Kidney (tissue), 13 donors: ENCODE measurements at regions not wholly inside any gene's neighbourhood (a gene's known extent, or its start where the extent isn't known, plus 50 kb on each side); places are given as distances from the start of the nearest gene placed in this dataset.

ENCODE experiments used
- DNase-seq, 5 donors: peaks; one replicate each; pipeline ENCODE4 v3.0.0-alpha.2; 2013 to 2020
- FAIRE-seq: peaks from 2 replicates; lab custom pipeline; 2012; peaks lifted over from hg19 to GRCh38; lab: Jason Lieb, UNC
- H3K27ac ChIP-seq, 2 donors: one replicate each; pipeline ENCODE4 v1.7.0; 2013; ENCODE audit warnings: low read depth in 2 of 2, low read length in 2 of 2, inconsistent platforms in 1 of 2
- H3K27me3 ChIP-seq: one replicate; pipeline ENCODE4 v1.7.1; 2013; ENCODE audit warnings: low read length, inconsistent platforms; ENCODE audit not compliant: control insufficient read depth, insufficient read depth
- H3K36me3 ChIP-seq, 3 donors: one replicate each; pipeline versions ENCODE4 v1.7.0 to v1.7.1; 2013; ENCODE audit warnings: low read length in 3 of 3, control low read depth in 1 of 3, inconsistent platforms in 1 of 3; ENCODE audit not compliant: insufficient read depth in 3 of 3, control insufficient read depth in 2 of 3
- H3K4me1 ChIP-seq, 3 donors: one replicate each; pipeline versions ENCODE4 v1.7.0 to v1.7.1; 2013; ENCODE audit warnings: low read length in 3 of 3, inconsistent platforms in 1 of 3, low read depth in 1 of 3; ENCODE audit not compliant: control insufficient read depth in 2 of 3, insufficient read depth in 2 of 3
- H3K4me3 ChIP-seq, 3 donors: one replicate each; pipeline versions ENCODE4 v1.7.0 to v1.8.1; 2013; ENCODE audit warnings: low read length in 3 of 3, control low read depth in 1 of 3, inconsistent platforms in 1 of 3
- H3K9ac ChIP-seq, 3 donors: one replicate each; pipeline versions ENCODE4 v1.7.0 to v1.7.1; 2013; ENCODE audit warnings: low read length in 3 of 3, control low read depth in 1 of 3, inconsistent platforms in 1 of 3
- H3K9me3 ChIP-seq, 3 donors: one replicate each; pipeline versions ENCODE4 v1.7.0 to v1.7.1; 2013; ENCODE audit warnings: low read length in 3 of 3, control low read depth in 1 of 3, inconsistent platforms in 1 of 3; ENCODE audit not compliant: control insufficient read depth in 2 of 3, insufficient read depth in 1 of 3
- intact Hi-C: fragments of 100-400 bp; cut with DNase I; formaldehyde crosslinking; loops from one replicate; pipeline ENCODE4 v1.11.1; 2022
- TF ChIP-seq, protein P1 (sequence below): IDR thresholded peaks from 3 replicates; pipeline ENCODE4 v1.5.1; 2012; ENCODE audit warnings: mild to moderate bottlenecking, moderate library complexity, borderline replicate concordance; ENCODE audit not compliant: insufficient read depth; ENCODE audit errors: extremely low read depth
- donor health status: control.
- donor health status: control.
- donor health status: control.
- donor health status: control.
- donor health status: control.
- donor health status: DM: yes; HTN: yes; CAD: no.
- donor health status: Normal renal cell carcinoma (clear cell type).

DNA sequence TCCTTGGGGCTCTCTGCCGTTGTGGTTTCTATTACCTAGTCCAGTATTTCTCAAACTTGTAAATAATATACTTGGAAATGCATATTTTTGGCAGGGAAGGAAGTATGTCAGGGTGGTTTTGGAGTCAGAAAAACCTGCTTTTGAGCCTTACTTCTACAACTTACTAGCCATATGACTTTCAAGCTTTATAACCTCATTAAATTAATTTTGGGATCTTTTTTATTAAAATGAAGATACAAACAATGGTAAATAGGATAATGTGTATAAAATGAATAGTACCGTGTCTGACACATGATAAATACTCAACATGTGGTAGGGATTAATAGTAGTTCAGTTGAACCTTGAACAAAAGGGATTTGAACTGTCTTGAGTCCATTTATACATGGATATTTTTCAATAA is 406.3 kb downstream of the ATP23 start:
- Histone ChIP-seq H3K9ac (no peak overlapping the region), H3K4me1 (no peaks in the 10 kb centered on the region), H3K36me3 (no peaks in the 10 kb centered on the region), H3K9me3 (no peaks in the 10 kb centered on the region), H3K4me3 (no peak overlapping the region), H3K27ac (no peak overlapping the region), H3K27me3 (no peaks in the 10 kb centered on the region)
- TF ChIP-seq, protein P1, sequence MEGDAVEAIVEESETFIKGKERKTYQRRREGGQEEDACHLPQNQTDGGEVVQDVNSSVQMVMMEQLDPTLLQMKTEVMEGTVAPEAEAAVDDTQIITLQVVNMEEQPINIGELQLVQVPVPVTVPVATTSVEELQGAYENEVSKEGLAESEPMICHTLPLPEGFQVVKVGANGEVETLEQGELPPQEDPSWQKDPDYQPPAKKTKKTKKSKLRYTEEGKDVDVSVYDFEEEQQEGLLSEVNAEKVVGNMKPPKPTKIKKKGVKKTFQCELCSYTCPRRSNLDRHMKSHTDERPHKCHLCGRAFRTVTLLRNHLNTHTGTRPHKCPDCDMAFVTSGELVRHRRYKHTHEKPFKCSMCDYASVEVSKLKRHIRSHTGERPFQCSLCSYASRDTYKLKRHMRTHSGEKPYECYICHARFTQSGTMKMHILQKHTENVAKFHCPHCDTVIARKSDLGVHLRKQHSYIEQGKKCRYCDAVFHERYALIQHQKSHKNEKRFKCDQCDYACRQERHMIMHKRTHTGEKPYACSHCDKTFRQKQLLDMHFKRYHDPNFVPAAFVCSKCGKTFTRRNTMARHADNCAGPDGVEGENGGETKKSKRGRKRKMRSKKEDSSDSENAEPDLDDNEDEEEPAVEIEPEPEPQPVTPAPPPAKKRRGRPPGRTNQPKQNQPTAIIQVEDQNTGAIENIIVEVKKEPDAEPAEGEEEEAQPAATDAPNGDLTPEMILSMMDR = no peak
- DNase-seq (no peak), FAIRE-seq (no peak)
- intact Hi-C loops = no loop called here

DNA sequence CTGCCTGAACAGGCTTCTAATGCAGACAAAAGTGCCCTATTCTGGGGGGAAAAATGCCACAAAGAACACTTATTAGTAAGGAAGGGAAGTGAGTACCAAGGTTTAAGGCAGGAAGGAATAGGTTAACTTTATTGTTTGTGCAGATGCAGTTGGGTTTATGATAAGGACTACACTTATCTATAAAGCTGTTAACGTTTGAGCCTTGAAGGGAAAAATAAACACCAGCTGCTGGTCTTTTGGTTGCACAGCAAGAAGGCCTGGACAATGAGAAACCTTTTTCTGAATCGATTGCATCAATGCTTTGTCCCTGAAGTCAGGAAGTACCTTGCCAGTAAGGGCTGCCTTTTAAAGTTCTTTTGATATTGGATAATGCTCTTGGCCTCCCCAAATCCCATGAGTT is 407.8 kb downstream of the ATP23 start:
- intact Hi-C loops = no loop called here
- no peak overlapping the region for H3K9ac ChIP-seq
- FAIRE-seq (no peak), DNase-seq (no peak)
- TF ChIP-seq, protein P1 = no peak
- no peaks in the 10 kb centered on the region for H3K9me3 ChIP-seq
- H3K27ac ChIP-seq = no peak overlapping the region
- H3K27me3 ChIP-seq = no peaks in the 10 kb centered on the region
- no peaks in the 10 kb centered on the region for H3K4me1 ChIP-seq
- H3K36me3 ChIP-seq = no peaks in the 10 kb centered on the region
- no peak overlapping the region for H3K4me3 ChIP-seq

DNA sequence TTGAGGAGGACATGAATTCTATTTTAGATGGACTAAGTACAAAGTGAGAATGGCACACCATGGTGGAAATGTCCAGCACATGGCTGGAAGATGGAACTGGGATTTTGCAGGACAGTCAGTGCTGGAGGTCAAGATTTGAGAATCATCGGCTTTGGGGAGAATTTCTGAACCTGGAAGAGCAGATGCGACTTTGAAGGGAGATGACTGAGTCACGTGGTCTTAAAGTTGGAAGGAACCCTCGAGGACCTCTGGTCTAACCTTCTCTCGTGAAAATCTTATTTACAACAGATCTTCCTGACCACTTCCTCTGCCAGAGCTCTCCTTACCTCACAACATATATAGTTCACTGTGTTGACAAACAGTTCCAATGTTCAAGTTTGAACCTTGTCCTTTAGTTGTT is 415.4 kb downstream of the ATP23 start:
- Histone ChIP-seq H3K4me1 (no peaks in the 10 kb centered on the region), H3K27ac (no peak overlapping the region), H3K36me3 (no peaks in the 10 kb centered on the region), H3K27me3 (no peaks in the 10 kb centered on the region), H3K9ac (no peak overlapping the region), H3K4me3 (no peak overlapping the region), H3K9me3 (no peaks in the 10 kb centered on the region)
- intact Hi-C loops = loop anchor here (10.0 kb wide), 1 partner anchor 178 kb away; no protein-coding TSS in a partner anchor
- TF ChIP-seq, protein P1 = no peak
- FAIRE-seq = no peak
- DNase-seq = no peak

DNA sequence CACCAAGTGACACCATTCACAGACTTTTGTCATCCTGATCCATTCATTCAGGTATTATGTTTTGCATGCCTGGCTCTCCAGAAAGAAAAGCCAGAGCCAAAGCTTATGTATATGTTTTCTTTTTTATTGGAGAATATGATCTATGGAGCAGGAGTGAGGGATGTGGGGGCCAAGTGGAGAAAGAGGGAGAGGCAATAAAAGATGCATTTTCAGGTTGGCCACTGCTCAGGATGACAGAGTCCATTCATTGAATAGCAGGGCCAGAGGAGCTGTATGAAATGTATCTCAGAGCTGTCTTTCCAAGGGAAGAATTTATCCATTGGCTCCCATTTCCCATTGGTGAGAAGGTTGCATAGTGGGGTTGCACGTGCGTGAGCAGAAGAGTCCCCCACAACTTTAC is 416.1 kb downstream of the ATP23 start:
- H3K9me3 ChIP-seq = no peaks in the 10 kb centered on the region
- H3K27me3 ChIP-seq = no peaks in the 10 kb centered on the region
- DNase-seq (no peak), FAIRE-seq (no peak)
- TF ChIP-seq, protein P1 = no peak
- no peaks in the 10 kb centered on the region for H3K4me1 ChIP-seq
- intact Hi-C loops = loop anchor here (10.0 kb wide), 1 partner anchor 177 kb away; no protein-coding TSS in a partner anchor
- H3K36me3 ChIP-seq = no peaks in the 10 kb centered on the region
- no peak overlapping the region for H3K4me3 ChIP-seq
- no peak overlapping the region for H3K9ac ChIP-seq
- no peak overlapping the region for H3K27ac ChIP-seq
